Aorta (tissue), 5 donors: ENCODE measurements at regions not wholly inside any gene's neighbourhood (a gene's known extent, or its start where the extent isn't known, plus 50 kb on each side); places are given as distances from the start of the nearest gene placed in this dataset.

ENCODE experiments used
- ATAC-seq: fragments of 200-7000 bp; cut with Tn5 transposase; one replicate; pipeline ENCODE4 v1.9.1; 2022; ENCODE audit warnings: moderate library complexity; ENCODE audit not compliant: low FRiP score
- DNase-seq, 2 donors: peaks; one replicate each; pipeline ENCODE4 v3.0.0-alpha.2; 2020
- H3K27ac ChIP-seq, 2 donors: one replicate each; pipeline ENCODE4 v1.5.1; 2013; ENCODE audit warnings: low read length in 2 of 2, mild to moderate bottlenecking in 2 of 2, moderate library complexity in 2 of 2, control low read depth in 1 of 2, inconsistent platforms in 1 of 2, low read depth in 1 of 2
- H3K27me3 ChIP-seq, 2 donors: one replicate each; pipeline ENCODE4 v1.6.1; 2013; ENCODE audit warnings: control low read depth in 1 of 2, low read length in 1 of 2, mild to moderate bottlenecking in 1 of 2, moderate library complexity in 1 of 2; ENCODE audit not compliant: insufficient read depth in 2 of 2, control insufficient read depth in 1 of 2
- H3K36me3 ChIP-seq, 2 donors: one replicate each; pipeline ENCODE4 v1.6.1; 2013; ENCODE audit warnings: control low read depth in 1 of 2, low read length in 1 of 2, mild to moderate bottlenecking in 1 of 2; ENCODE audit not compliant: insufficient read depth in 2 of 2, control insufficient read depth in 1 of 2
- H3K4me1 ChIP-seq, 2 donors: one replicate each; pipeline ENCODE4 v1.6.1; 2013; ENCODE audit warnings: low read length in 2 of 2, control low read depth in 1 of 2, mild to moderate bottlenecking in 1 of 2, moderate library complexity in 1 of 2; ENCODE audit not compliant: insufficient read depth in 2 of 2, control insufficient read depth in 1 of 2
- H3K4me3 ChIP-seq, 2 donors: one replicate each; pipeline ENCODE4 v1.5.1; 2013; ENCODE audit warnings: low read length in 2 of 2, control low read depth in 1 of 2, mild to moderate bottlenecking in 1 of 2
- H3K9me3 ChIP-seq: one replicate; pipeline ENCODE4 v1.6.1; 2013; ENCODE audit warnings: mild to moderate bottlenecking, low read length; ENCODE audit not compliant: control insufficient read depth
- WGBS, 2 donors: extraction: QIAGEN DNeasy Blood & Tissue Kit; methylation state at CpG; one replicate each; pipeline ENCODE4 v1.1.7; 2013; 5-methylcytosine and 5-hydroxymethylcytosine counted together
- intact Hi-C, 2 donors: fragments of 100-400 bp; cut with DNase I; formaldehyde crosslinking; loops; one replicate each; pipeline versions ENCODE4 v1.14.2 to v1.15.0; 2022
- donor health status: healthy with polysubstance abuse.
- donor health status: Bipolar disorder and iron deficiency.
- donor health status: DM: no; HTN: no; CAD: no.
- donor health status: DM: no; HTN: no; CAD: no.
- donor health status: DM: yes; HTN: yes; CAD: no.

- DNase-seq, result no peak
- 30 to 40% methylated on average over 1 of the region's 1 CpG for WGBS, 2 donors
- no peaks in the 10 kb centered on the region for H3K4me1 ChIP-seq
- H3K9me3 ChIP-seq, result peaks cover 5% of the 10 kb centered on the region
- intact Hi-C loops, result no loop called here
- H3K27me3 ChIP-seq, result no peaks in the 10 kb centered on the region
- no peak overlapping the region for H3K4me3 ChIP-seq
- H3K27ac ChIP-seq, result no peak overlapping the region
- no peak for ATAC-seq
- no peaks in the 10 kb centered on the region for H3K36me3 ChIP-seq
Observed at GRCh38 chr9:27714388-27714787, 141.1 kb upstream of the C9orf72 start.

GRCh38 chr9:27715651-27716050, 142.4 kb upstream of the C9orf72 start:
- Histone ChIP-seq H3K9me3 (peaks cover 5% of the 10 kb centered on the region), H3K4me1 (no peaks in the 10 kb centered on the region), H3K27ac (no peak overlapping the region), H3K36me3 (no peaks in the 10 kb centered on the region), H3K27me3 (no peaks in the 10 kb centered on the region), H3K4me3 (no peak overlapping the region)
- ATAC-seq (no peak), DNase-seq (no peak)
- WGBS, 2 donors, result 78 to 79% methylated on average over 2 of the region's 2 CpGs
- intact Hi-C loops, result no loop called here

- ATAC-seq (no peak), DNase-seq (no peak)
- Histone ChIP-seq H3K27ac (no peak overlapping the region), H3K4me3 (no peak overlapping the region), H3K4me1 (no peaks in the 10 kb centered on the region), H3K27me3 (no peaks in the 10 kb centered on the region), H3K9me3 (peaks cover 2% of the 10 kb centered on the region), H3K36me3 (no peaks in the 10 kb centered on the region)
- WGBS, 2 donors, result 57 to 59% methylated on average over 2 of the region's 2 CpGs
- intact Hi-C loops, result no loop called here
Observed at GRCh38 chr9:27717991-27718390, 144.7 kb upstream of the C9orf72 start.

GRCh38 chr9:27719711-27720110, 146.4 kb upstream of the C9orf72 start:
- Histone ChIP-seq H3K27ac (no peak overlapping the region), H3K4me1 (no peaks in the 10 kb centered on the region), H3K4me3 (no peak overlapping the region), H3K36me3 (no peaks in the 10 kb centered on the region), H3K27me3 (no peaks in the 10 kb centered on the region), H3K9me3 (peaks cover 2% of the 10 kb centered on the region)
- WGBS, 2 donors, result 85 to 87% methylated on average over 2 of the region's 2 CpGs
- no peak for DNase-seq
- ATAC-seq, result no peak
- intact Hi-C loops, result loop anchor here in 1 of 2 donors (10.0 kb wide), 1 partner anchor 355 kb away; no protein-coding TSS in a partner anchor

DNA sequence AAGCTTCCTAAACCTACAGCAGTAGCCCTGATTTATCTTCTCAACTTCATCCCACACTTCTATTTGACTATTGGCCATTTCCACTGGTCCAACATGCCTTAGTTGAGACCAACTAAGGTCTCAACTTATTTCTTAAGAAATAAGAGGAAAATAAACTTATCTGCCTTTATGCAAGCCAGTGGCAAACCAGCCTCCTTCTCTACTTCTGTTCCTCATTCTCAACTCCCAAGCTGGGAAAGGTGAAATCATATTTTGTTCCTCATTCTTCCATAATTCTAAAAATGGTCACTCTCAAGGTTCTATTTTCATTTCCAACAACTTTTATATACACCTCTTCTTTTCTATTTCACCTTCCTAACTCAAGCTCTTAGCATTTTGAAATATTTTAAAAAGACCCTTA, 149.6 kb upstream of the C9orf72 start:
- ATAC-seq (no peak), DNase-seq (no peak)
- Histone ChIP-seq H3K4me1 (no peaks in the 10 kb centered on the region), H3K27ac (no peak overlapping the region), H3K4me3 (no peak overlapping the region), H3K9me3 (peaks cover 2% of the 10 kb centered on the region), H3K27me3 (no peaks in the 10 kb centered on the region), H3K36me3 (no peaks in the 10 kb centered on the region)
- intact Hi-C loops, result loop anchor here in 1 of 2 donors (10.0 kb wide), 1 partner anchor 352 kb away; no protein-coding TSS in a partner anchor

GRCh38 chr9:27726244-27727081, 153.2 kb upstream of the C9orf72 start:
- Histone ChIP-seq H3K27me3 (no peaks in the 10 kb centered on the region), H3K36me3 (no peaks in the 10 kb centered on the region), H3K9me3 (no peaks in the 10 kb centered on the region), H3K4me3 (no peak overlapping the region), H3K27ac (no peak overlapping the region), H3K4me1 (no peaks in the 10 kb centered on the region)
- intact Hi-C loops, result loop anchor here in 1 of 2 donors (10.0 kb wide), 1 partner anchor 348 kb away; no protein-coding TSS in a partner anchor
- WGBS, 2 donors, result 1 to 2% methylated on average over 4 of the region's 4 CpGs
- ATAC-seq (peak; percentile 61), DNase-seq (peak in 1 of 2 donors; percentile 59)

DNA sequence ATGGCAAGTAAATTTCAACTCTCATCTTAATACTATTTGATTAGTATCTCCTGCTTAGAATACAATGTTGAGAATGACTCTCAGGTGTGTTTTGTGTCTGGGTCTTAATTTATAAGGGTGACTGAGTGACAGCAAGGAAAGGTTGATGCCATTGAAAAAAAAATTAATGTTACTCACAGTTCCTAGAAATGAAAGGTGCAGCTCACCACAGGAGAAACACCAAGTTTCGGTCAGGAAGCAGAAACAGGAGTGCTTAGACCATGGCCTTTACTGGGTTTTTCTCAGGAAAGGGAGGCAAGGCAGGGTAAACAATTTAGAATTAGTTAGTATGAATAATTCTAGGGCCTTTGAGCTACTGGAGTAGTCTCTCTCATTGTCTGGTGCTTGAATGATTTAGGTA, 159.2 kb upstream of the C9orf72 start:
- no peaks in the 10 kb centered on the region for H3K4me1 ChIP-seq
- DNase-seq (no peak), ATAC-seq (no peak)
- WGBS, 2 donors, result 92 to 100% methylated on average over 1 of the region's 1 CpG
- H3K36me3 ChIP-seq, result no peaks in the 10 kb centered on the region
- no peak overlapping the region for H3K4me3 ChIP-seq
- intact Hi-C loops, result no loop called here
- H3K27me3 ChIP-seq, result no peaks in the 10 kb centered on the region
- no peaks in the 10 kb centered on the region for H3K9me3 ChIP-seq
- H3K27ac ChIP-seq, result no peak overlapping the region

DNA sequence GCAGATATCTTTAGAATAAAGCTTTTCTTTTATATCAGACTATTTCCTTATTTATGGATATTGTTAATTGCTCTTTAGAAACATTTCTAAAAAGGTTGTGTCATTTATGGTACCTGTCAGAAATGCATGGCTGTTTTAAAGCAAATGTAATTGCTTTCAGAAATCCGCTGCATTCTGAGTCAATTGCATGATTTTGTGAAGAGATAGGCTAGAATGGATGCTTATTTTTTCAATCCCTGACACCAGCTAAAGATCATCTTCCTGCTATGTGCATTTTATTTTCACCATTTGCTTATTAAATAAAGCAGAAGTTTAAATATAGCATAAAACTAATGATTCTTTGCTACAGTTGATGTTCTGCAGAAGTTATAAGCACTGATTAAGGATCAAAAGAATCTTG, 170.2 kb upstream of the C9orf72 start:
- ATAC-seq, result no peak
- H3K4me3 ChIP-seq, result no peak overlapping the region
- intact Hi-C loops, result no loop called here
- no peaks in the 10 kb centered on the region for H3K36me3 ChIP-seq
- 74 to 77% methylated on average over 1 of the region's 1 CpG for WGBS, 2 donors
- no peak for DNase-seq
- no peak overlapping the region for H3K27ac ChIP-seq
- peaks cover 2% of the 10 kb centered on the region for H3K9me3 ChIP-seq
- no peaks in the 10 kb centered on the region for H3K4me1 ChIP-seq
- H3K27me3 ChIP-seq, result no peaks in the 10 kb centered on the region

GRCh38 chr9:27747450-27747849, 174.2 kb upstream of the C9orf72 start:
- intact Hi-C loops, result no loop called here
- Histone ChIP-seq H3K9me3 (no peaks in the 10 kb centered on the region), H3K4me1 (no peaks in the 10 kb centered on the region), H3K36me3 (no peaks in the 10 kb centered on the region), H3K27ac (no peak overlapping the region), H3K4me3 (no peak overlapping the region), H3K27me3 (no peaks in the 10 kb centered on the region)
- WGBS, 2 donors, result 13 to 16% methylated on average over 1 of the region's 1 CpG
- no peak for DNase-seq
- ATAC-seq, result no peak
